HCT116 (cell line): ENCODE measurements at regions not wholly inside any gene's neighbourhood (a gene's known extent, or its start where the extent isn't known, plus 50 kb on each side); places are given as distances from the start of the nearest gene placed in this dataset.

Experiments
- EGR1 ChIP-seq: IDR thresholded peaks from 2 replicates; pipeline ENCODE4 v1.6.1; 2012; ENCODE audit warnings: low read depth
- POLR2A ChIP-seq: IDR thresholded peaks from 2 replicates; pipeline ENCODE4 v1.7.0; 2011; ENCODE audit warnings: borderline replicate concordance; ENCODE audit not compliant: insufficient read depth, insufficient read length; ENCODE audit errors: extremely low read depth
- RAD21 ChIP-seq: IDR thresholded peaks from 2 replicates; pipeline ENCODE4 v1.6.1; 2012; ENCODE audit warnings: low read depth, mild to moderate bottlenecking
- REST ChIP-seq: IDR thresholded peaks from 2 replicates; pipeline ENCODE4 v1.6.1; 2012; ENCODE audit warnings: low read depth
- SRF ChIP-seq: IDR thresholded peaks from 2 replicates; pipeline ENCODE4 v1.6.1; 2012; ENCODE audit warnings: low read depth
- TF ChIP-seq, protein P1 (sequence below), 3 experiments: fragments of 200-600 bp in 1 of 3; sonication (generic) in 1 of 3; IDR thresholded peaks in 2 of 3; conservative IDR thresholded peaks in 1 of 3; 2 replicates each; pipeline ENCODE4 v1.5.1; 2012 to 2017; ENCODE audit warnings: low read depth in 2 of 3, low read length in 2 of 3, antibody characterized with exemption in 1 of 3, borderline replicate concordance in 1 of 3, control low read depth in 1 of 3, mild to moderate bottlenecking in 1 of 3, mixed read lengths in 1 of 3, mixed run types in 1 of 3, moderate library complexity in 1 of 3; ENCODE audit not compliant: insufficient read depth in 1 of 3

DNA sequence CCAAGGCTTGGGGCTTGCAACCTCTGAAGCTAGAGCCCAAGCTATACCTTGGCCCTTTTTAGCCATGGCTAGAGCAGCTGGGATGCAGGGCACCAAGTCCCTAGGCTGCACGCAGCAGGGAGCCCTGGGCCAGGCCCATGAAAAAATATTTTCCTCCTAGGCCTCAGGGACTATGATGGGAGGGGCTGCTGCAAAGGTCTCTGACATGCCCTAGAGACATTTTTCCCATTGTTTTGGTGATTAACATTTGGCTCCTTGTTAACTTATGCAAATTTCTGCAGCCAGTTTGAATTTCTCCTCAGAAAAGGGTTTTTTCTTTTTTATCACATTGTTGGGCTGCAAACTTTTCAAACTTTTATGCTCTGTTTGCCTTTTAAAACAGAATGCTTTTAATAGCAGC lies 56.9 kb upstream of the LHCGR start:
- TF ChIP-seq POLR2A (no peak), RAD21 (no peak), REST (no peak), SRF (no peak), EGR1 (no peak)
- TF ChIP-seq, protein P1, sequence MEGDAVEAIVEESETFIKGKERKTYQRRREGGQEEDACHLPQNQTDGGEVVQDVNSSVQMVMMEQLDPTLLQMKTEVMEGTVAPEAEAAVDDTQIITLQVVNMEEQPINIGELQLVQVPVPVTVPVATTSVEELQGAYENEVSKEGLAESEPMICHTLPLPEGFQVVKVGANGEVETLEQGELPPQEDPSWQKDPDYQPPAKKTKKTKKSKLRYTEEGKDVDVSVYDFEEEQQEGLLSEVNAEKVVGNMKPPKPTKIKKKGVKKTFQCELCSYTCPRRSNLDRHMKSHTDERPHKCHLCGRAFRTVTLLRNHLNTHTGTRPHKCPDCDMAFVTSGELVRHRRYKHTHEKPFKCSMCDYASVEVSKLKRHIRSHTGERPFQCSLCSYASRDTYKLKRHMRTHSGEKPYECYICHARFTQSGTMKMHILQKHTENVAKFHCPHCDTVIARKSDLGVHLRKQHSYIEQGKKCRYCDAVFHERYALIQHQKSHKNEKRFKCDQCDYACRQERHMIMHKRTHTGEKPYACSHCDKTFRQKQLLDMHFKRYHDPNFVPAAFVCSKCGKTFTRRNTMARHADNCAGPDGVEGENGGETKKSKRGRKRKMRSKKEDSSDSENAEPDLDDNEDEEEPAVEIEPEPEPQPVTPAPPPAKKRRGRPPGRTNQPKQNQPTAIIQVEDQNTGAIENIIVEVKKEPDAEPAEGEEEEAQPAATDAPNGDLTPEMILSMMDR (IDR thresholded peaks at IDR 0.05 in 2 of 3, conservative IDR thresholded peaks at IDR 0.05 in 1 of 3; ENCODE audit: borderline replicate concordance in 1 of 3, insufficient read depth in 1 of 3, low read depth in 2 of 3, low read length in 2 of 3), result no peak
